ENCODE measurements at regions not wholly inside any gene's neighbourhood (a gene's known extent, or its start where the extent isn't known, plus 50 kb on each side); places are given as distances from the start of the nearest gene placed in this dataset.

DNA sequence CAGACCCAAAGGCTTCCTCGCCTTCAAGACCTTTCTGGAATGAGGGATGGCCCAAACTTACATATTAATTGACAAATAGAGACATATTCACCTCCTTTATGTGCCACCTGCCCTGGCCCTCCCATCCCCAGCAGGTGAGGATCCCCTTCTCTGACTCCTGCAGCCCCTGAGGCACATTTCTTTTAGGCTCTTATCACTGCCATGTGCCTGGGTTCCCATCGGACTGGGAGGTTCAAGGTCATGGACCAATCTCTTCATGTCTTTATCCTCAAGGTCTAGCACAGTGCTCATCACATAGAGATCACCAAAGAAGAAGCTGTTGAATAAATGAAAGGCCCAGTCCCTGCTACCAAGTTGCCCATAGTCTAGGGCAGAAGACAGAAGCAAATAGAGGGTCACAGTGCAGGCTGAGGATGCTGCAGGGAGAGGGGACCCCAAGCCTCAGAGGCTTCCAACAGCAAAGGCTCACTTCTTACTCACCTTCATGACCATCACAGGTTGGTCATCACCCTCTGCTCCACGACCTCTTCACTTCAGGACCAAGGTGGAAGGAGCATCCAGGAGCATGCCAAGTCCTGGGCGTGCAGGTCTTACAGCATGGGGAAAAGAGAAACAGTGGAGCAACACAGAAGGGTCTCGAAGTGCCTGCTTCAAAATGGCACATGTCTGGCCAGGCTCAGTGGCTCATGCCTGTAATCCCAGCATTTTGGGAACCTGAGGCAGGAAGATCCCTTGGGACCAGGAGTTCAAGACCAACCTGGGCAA lies 193.9 kb downstream of the SMAD2 start:
- DNase-seq (ENCODE audit: low spot score): no peak
- ChIA-PET CTCF (ENCODE audit: low intra/inter-chr PET ratio, low total read pairs) (no interaction called here), POLR2A (no interaction called here)
- WGBS (ENCODE audit: low lambda C conversion rate): 0% methylated on average over 5 of the region's 5 CpGs
- ATAC-seq: no peak
- Histone ChIP-seq H3K9me3 (ENCODE audit: low read length) (no peaks in the 10 kb centered on the region), H3K36me3 (replicated peaks in 1 of 2; ENCODE audit: control insufficient read depth in 1 of 2, insufficient read depth in 2 of 2, low read length in 2 of 2) (no peaks in the 10 kb centered on the region), H3K9ac (ENCODE audit: insufficient read depth, low read depth, low read length) (no peak overlapping the region), H2AFZ (ENCODE audit: low read length) (no peak overlapping the region), H3K4me1 (ENCODE audit: insufficient read depth, low read length) (no peaks in the 10 kb centered on the region), H3K79me2 (ENCODE audit: insufficient read depth, low read length) (no peaks in the 10 kb centered on the region), H3K27ac (ENCODE audit: extremely low read length, insufficient read depth, low read length) (no peak overlapping the region), H4K20me1 (ENCODE audit: insufficient read depth, low read length) (no peaks in the 10 kb centered on the region), H3K4me3 (replicated peaks in 1 of 3; ENCODE audit: insufficient read depth in 1 of 3, low read depth in 2 of 3, low read length in 3 of 3) (no peak overlapping the region), H3K4me2 (ENCODE audit: low read depth, low read length) (no peak overlapping the region), H3K27me3 (ENCODE audit: control insufficient read depth in 1 of 2, insufficient read depth in 2 of 2, low read length in 2 of 2) (peaks cover 1 to 32% of the 10 kb centered on the region in 2 experiments; a peak in 3 of 5 replicates)
- intact Hi-C loops (cut with micrococcal nuclease; ENCODE audit: unreplicated experiment): no loop called here
- no peak for FAIRE-seq
- BruUV-seq (replicated peaks): no TSS peak
- in situ Hi-C loops (cut with HindIII; ENCODE audit: extremely low pct_ligation_motif_present, low pct_unique_long_range_greater_than_20kb): no loop called here
- no peak for TF ChIP-seq BHLHE40 (IDR thresholded peaks at IDR 0.05; ENCODE audit: low read length)
- TF ChIP-seq, protein P1, sequence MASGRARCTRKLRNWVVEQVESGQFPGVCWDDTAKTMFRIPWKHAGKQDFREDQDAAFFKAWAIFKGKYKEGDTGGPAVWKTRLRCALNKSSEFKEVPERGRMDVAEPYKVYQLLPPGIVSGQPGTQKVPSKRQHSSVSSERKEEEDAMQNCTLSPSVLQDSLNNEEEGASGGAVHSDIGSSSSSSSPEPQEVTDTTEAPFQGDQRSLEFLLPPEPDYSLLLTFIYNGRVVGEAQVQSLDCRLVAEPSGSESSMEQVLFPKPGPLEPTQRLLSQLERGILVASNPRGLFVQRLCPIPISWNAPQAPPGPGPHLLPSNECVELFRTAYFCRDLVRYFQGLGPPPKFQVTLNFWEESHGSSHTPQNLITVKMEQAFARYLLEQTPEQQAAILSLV (CRISPR knock-in tag; IDR thresholded peaks at IDR 0.05; ENCODE audit: borderline replicate concordance): no peak
- no peak for TF ChIP-seq IKZF4 (CRISPR knock-in tag; IDR thresholded peaks at IDR 0.05; ENCODE audit: borderline replicate concordance, low read depth, not compliant biosample characterization)
- TF ChIP-seq SRSF4 (IDR thresholded peaks at IDR 0.05; ENCODE audit: low read depth, low read length, poor library complexity, severe bottlenecking): no peak
- TF ChIP-seq, protein P2, sequence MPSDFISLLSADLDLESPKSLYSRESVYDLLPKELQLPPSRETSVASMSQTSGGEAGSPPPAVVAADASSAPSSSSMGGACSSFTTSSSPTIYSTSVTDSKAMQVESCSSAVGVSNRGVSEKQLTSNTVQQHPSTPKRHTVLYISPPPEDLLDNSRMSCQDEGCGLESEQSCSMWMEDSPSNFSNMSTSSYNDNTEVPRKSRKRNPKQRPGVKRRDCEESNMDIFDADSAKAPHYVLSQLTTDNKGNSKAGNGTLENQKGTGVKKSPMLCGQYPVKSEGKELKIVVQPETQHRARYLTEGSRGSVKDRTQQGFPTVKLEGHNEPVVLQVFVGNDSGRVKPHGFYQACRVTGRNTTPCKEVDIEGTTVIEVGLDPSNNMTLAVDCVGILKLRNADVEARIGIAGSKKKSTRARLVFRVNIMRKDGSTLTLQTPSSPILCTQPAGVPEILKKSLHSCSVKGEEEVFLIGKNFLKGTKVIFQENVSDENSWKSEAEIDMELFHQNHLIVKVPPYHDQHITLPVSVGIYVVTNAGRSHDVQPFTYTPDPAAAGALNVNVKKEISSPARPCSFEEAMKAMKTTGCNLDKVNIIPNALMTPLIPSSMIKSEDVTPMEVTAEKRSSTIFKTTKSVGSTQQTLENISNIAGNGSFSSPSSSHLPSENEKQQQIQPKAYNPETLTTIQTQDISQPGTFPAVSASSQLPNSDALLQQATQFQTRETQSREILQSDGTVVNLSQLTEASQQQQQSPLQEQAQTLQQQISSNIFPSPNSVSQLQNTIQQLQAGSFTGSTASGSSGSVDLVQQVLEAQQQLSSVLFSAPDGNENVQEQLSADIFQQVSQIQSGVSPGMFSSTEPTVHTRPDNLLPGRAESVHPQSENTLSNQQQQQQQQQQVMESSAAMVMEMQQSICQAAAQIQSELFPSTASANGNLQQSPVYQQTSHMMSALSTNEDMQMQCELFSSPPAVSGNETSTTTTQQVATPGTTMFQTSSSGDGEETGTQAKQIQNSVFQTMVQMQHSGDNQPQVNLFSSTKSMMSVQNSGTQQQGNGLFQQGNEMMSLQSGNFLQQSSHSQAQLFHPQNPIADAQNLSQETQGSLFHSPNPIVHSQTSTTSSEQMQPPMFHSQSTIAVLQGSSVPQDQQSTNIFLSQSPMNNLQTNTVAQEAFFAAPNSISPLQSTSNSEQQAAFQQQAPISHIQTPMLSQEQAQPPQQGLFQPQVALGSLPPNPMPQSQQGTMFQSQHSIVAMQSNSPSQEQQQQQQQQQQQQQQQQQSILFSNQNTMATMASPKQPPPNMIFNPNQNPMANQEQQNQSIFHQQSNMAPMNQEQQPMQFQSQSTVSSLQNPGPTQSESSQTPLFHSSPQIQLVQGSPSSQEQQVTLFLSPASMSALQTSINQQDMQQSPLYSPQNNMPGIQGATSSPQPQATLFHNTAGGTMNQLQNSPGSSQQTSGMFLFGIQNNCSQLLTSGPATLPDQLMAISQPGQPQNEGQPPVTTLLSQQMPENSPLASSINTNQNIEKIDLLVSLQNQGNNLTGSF (CRISPR knock-in tag; IDR thresholded peaks at IDR 0.05): no peak
- TF ChIP-seq ZNF343 (CRISPR knock-in tag; IDR thresholded peaks at IDR 0.05): no peak
- no peak for TF ChIP-seq PHF20 (CRISPR knock-in tag; IDR thresholded peaks at IDR 0.05)
- no peak for TF ChIP-seq RARA (CRISPR knock-in tag; IDR thresholded peaks at IDR 0.05)
